ENCODE measurements at regions not wholly inside any gene's neighbourhood (a gene's known extent, or its start where the extent isn't known, plus 50 kb on each side); places are given as distances from the start of the nearest gene placed in this dataset.

- no peak for TF ChIP-seq POLR2A (IDR thresholded peaks at IDR 0.05)
- no peak for TF ChIP-seq CTCF (IDR thresholded peaks at IDR 0.05)
- Histone ChIP-seq H3K4me1 (no peaks in the 10 kb centered on the region), H3K4me3 (no peak overlapping the region), H3K27ac (no peak overlapping the region), H3K36me3 (no peaks in the 10 kb centered on the region), H3K9me3 (peaks cover 0 to 7% (median 3%) of the 10 kb centered on the region in 3 donors), H3K27me3 (no peaks in the 10 kb centered on the region)
- intact Hi-C loops (cut with DNase I) = no loop called here
- DNase-seq = no peak
- WGBS, 2 donors = 72 to 79% methylated on average over 4 of the region's 9 CpGs
Measured at GRCh38 chr1:79478728-79479373, 472.3 kb upstream of the ADGRL4 start.

GRCh38 chr1:79478160-79478559 is 471.6 kb upstream of the ADGRL4 start:
- DNase-seq = no peak
- WGBS, 2 donors = 90 to 94% methylated on average over 11 to 13 of the region's 19 CpGs

GRCh38 chr1:79472067-79472656 is 465.6 kb upstream of the ADGRL4 start:
- Histone ChIP-seq H3K36me3 (no peaks in the 10 kb centered on the region), H3K9me3 (no peaks in the 10 kb centered on the region), H3K4me1 (no peaks in the 10 kb centered on the region), H3K4me3 (no peak overlapping the region), H3K27ac (no peak overlapping the region), H3K27me3 (no peaks in the 10 kb centered on the region)
- TF ChIP-seq CTCF (IDR thresholded peaks at IDR 0.05) (no peak), POLR2A (IDR thresholded peaks at IDR 0.05) (no peak)
- 65 to 76% methylated on average over 4 of the region's 4 CpGs for WGBS, 2 donors
- intact Hi-C loops (cut with DNase I) = no loop called here
- no peak for DNase-seq

More at GRCh38 chr1:79478160-79478559, 471.6 kb upstream of the ADGRL4 start:
- H3K36me3 ChIP-seq = no peaks in the 10 kb centered on the region
- no peaks in the 10 kb centered on the region for H3K4me1 ChIP-seq
- no peaks in the 10 kb centered on the region for H3K27me3 ChIP-seq
- TF ChIP-seq POLR2A (IDR thresholded peaks at IDR 0.05) (no peak), CTCF (IDR thresholded peaks at IDR 0.05) (no peak)
- H3K9me3 ChIP-seq = peaks cover 0 to 7% (median 3%) of the 10 kb centered on the region in 3 donors
- intact Hi-C loops (cut with DNase I) = no loop called here
- no peak overlapping the region for H3K27ac ChIP-seq
- no peak overlapping the region for H3K4me3 ChIP-seq

GRCh38 chr1:79469139-79469538 is 462.6 kb upstream of the ADGRL4 start:
- TF ChIP-seq POLR2A (IDR thresholded peaks at IDR 0.05) (no peak), CTCF (IDR thresholded peaks at IDR 0.05) (no peak)
- DNase-seq = no peak
- Histone ChIP-seq H3K4me3 (no peak overlapping the region), H3K27ac (no peak overlapping the region), H3K9me3 (no peaks in the 10 kb centered on the region), H3K4me1 (no peaks in the 10 kb centered on the region), H3K36me3 (no peaks in the 10 kb centered on the region), H3K27me3 (no peaks in the 10 kb centered on the region)
- intact Hi-C loops (cut with DNase I) = no loop called here

- intact Hi-C loops (cut with DNase I) = no loop called here
- DNase-seq = no peak
- TF ChIP-seq POLR2A (IDR thresholded peaks at IDR 0.05) (no peak), CTCF (IDR thresholded peaks at IDR 0.05) (no peak)
- no peaks in the 10 kb centered on the region for H3K27me3 ChIP-seq
- no peak overlapping the region for H3K27ac ChIP-seq
- H3K4me1 ChIP-seq = no peaks in the 10 kb centered on the region
- WGBS, 2 donors = 58 to 66% methylated on average over 3 of the region's 3 CpGs
- no peaks in the 10 kb centered on the region for H3K9me3 ChIP-seq
- no peak overlapping the region for H3K4me3 ChIP-seq
- H3K36me3 ChIP-seq = no peaks in the 10 kb centered on the region
Measured at GRCh38 chr1:79460773-79461436, 454.4 kb upstream of the ADGRL4 start.
